HG03558 (cell line): ENCODE measurements at regions not wholly inside any gene's neighbourhood (a gene's known extent, or its start where the extent isn't known, plus 50 kb on each side); places are given as distances from the start of the nearest gene placed in this dataset.

ENCODE experiments used
- ATAC-seq: cut with Tn5 transposase; IDR thresholded peaks from one replicate; pipeline ENCODE4 v1.9.1; 2021; ENCODE audit warnings: moderate number of reproducible peaks; ENCODE audit not compliant: unreplicated experiment; ENCODE audit errors: extremely low read depth

- ATAC-seq: no peak
Observed at GRCh38 chr7:21353388-21353780, 74.5 kb upstream of the SP4 start.

- no peak for ATAC-seq
Observed at GRCh38 chr7:21354284-21354683, 73.6 kb upstream of the SP4 start.

- peak; percentile 72 for ATAC-seq
Observed at GRCh38 chr7:21355406-21355874, 72.4 kb upstream of the SP4 start.

- ATAC-seq: no peak
Observed at GRCh38 chr7:21356616-21357015, 71.3 kb upstream of the SP4 start.

GRCh38 chr7:21357151-21358097 lies 70.5 kb upstream of the SP4 start:
- no peak for ATAC-seq

GRCh38 chr7:21358648-21359047 lies 69.2 kb upstream of the SP4 start:
- ATAC-seq: no peak

GRCh38 chr7:21359163-21359562 lies 68.7 kb upstream of the SP4 start:
- no peak for ATAC-seq

- no peak for ATAC-seq
Observed at GRCh38 chr7:21361413-21362125, 66.3 kb upstream of the SP4 start.

- peak; percentile 71 for ATAC-seq
Observed at GRCh38 chr7:21364801-21365271, 63.0 kb upstream of the SP4 start.

GRCh38 chr7:21365866-21366624 lies 61.8 kb upstream of the SP4 start:
- no peak for ATAC-seq

- ATAC-seq: no peak
Observed at GRCh38 chr7:21367081-21367480, 60.8 kb upstream of the SP4 start.

- ATAC-seq: no peak
Observed at GRCh38 chr7:21367537-21367936, 60.3 kb upstream of the SP4 start.

GRCh38 chr7:21368317-21368716 lies 59.6 kb upstream of the SP4 start:
- ATAC-seq: no peak

GRCh38 chr7:21370283-21370982 lies 57.5 kb upstream of the SP4 start:
- ATAC-seq: no peak

GRCh38 chr7:21371360-21371759 lies 56.5 kb upstream of the SP4 start:
- no peak for ATAC-seq

GRCh38 chr7:21373031-21373430 lies 54.9 kb upstream of the SP4 start:
- ATAC-seq: no peak

- no peak for ATAC-seq
Observed at GRCh38 chr7:21374134-21374533, 53.7 kb upstream of the SP4 start.

- ATAC-seq: no peak
Observed at GRCh38 chr7:21377545-21377944, 50.3 kb upstream of the SP4 start.
